ENCODE measurements at regions not wholly inside any gene's neighbourhood (a gene's known extent, or its start where the extent isn't known, plus 50 kb on each side); places are given as distances from the start of the nearest gene placed in this dataset.

- no peak for TF ChIP-seq EZH2phosphoT487 (IDR thresholded peaks at IDR 0.05; ENCODE audit: unreplicated experiment)
- TF ChIP-seq EZH2 (IDR thresholded peaks at IDR 0.05; ENCODE audit: low read depth, unreplicated experiment) = no peak
- no peak for TF ChIP-seq STAT1 (IDR thresholded peaks at IDR 0.05; ENCODE audit: unreplicated experiment)
- TF ChIP-seq POLR2AphosphoS5 (IDR thresholded peaks at IDR 0.05; ENCODE audit: low read depth) = no peak
- no peak for TF ChIP-seq NANOG (IDR thresholded peaks at IDR 0.05; ENCODE audit: borderline replicate concordance)
- no peak for TF ChIP-seq CTCF (conservative IDR thresholded peaks at IDR 0.05; ENCODE audit: low read depth in 2 of 2)
- no peak for TF ChIP-seq ZNF331 (CRISPR knock-in tag; IDR thresholded peaks at IDR 0.05; ENCODE audit: low read depth)
- no peak for TF ChIP-seq ETS1 (IDR thresholded peaks at IDR 0.05)
- no peak for TF ChIP-seq ZNF114 (CRISPR knock-in tag; IDR thresholded peaks at IDR 0.05)
- no peak for TF ChIP-seq CREB1 (CRISPR knock-in tag; IDR thresholded peaks at IDR 0.05; ENCODE audit: low read depth)
- no peak for TF ChIP-seq ZNF462 (CRISPR knock-in tag; IDR thresholded peaks at IDR 0.05)
- TF ChIP-seq REST (IDR thresholded peaks at IDR 0.05; ENCODE audit: unreplicated experiment) = no peak
- TF ChIP-seq JUNB (IDR thresholded peaks at IDR 0.05; ENCODE audit: unreplicated experiment) = no peak
- Histone ChIP-seq H3K36me3 (ENCODE audit: insufficient read depth) (no peaks in the 10 kb centered on the region), H4K20me1 (replicated peaks; ENCODE audit: insufficient read depth) (no peaks in the 10 kb centered on the region), H3K27ac (ENCODE audit: low read depth) (no peak overlapping the region), H2AFZ (no peak overlapping the region), H3K4me2 (no peak overlapping the region), H3K4me3 (no peak overlapping the region), H3F3A (replicated peaks; ENCODE audit: low read depth) (no peaks in the 10 kb centered on the region), H3K27me3 (ENCODE audit: insufficient read depth) (no peaks in the 10 kb centered on the region), H3K4me1 (ENCODE audit: insufficient read depth) (no peaks in the 10 kb centered on the region), H3K9me2 (ENCODE audit: insufficient read depth) (no peaks in the 10 kb centered on the region), H3K79me2 (replicated peaks; ENCODE audit: insufficient read depth) (no peaks in the 10 kb centered on the region)
- no peak for ATAC-seq
- DNase-seq (ENCODE audit: low spot score) = no peak
- H3K9me3 Mint-ChIP-seq = peaks cover 12% of the 10 kb centered on the region; the same call in 2 of the 3 replicates
- H3K27me3 Mint-ChIP-seq (ENCODE audit: insufficient read depth, low read depth, poor library complexity) = peaks cover 6% of the 10 kb centered on the region
- no peak overlapping the region for H3K27ac Mint-ChIP-seq
- no peak overlapping the region for H3K4me3 Mint-ChIP-seq
- H3K36me3 Mint-ChIP-seq (ENCODE audit: low read depth) = no peaks in the 10 kb centered on the region; the same call in 2 of the 3 replicates
- H3K4me1 Mint-ChIP-seq = no peaks in the 10 kb centered on the region; the same call in 2 of the 3 replicates
Measured at GRCh38 chr6:8166156-8166555, 63.8 kb upstream of the EEF1E1 start.

Data from GM23338 (cell line).